GM18499 (cell line): ENCODE measurements at regions not wholly inside any gene's neighbourhood (a gene's known extent, or its start where the extent isn't known, plus 50 kb on each side); places are given as distances from the start of the nearest gene placed in this dataset.
"Not testable (repeated sequence)": the region's sequence is repeated elsewhere in the genome, so short reads cannot be mapped to it uniquely, and the experiment has no call there.

Experiments
- ATAC-seq: cut with Tn5 transposase; IDR thresholded peaks from one replicate; pipeline ENCODE4 v1.9.1; 2021; ENCODE audit warnings: moderate number of reproducible peaks; ENCODE audit not compliant: insufficient read depth, unreplicated experiment

- ATAC-seq: no peak
These were observed 436.1 kb downstream of the CHL1 start for GRCh38 chr3:632571-633170.

- ATAC-seq: no peak
These were observed 437.9 kb downstream of the CHL1 start for GRCh38 chr3:634511-634910.

- ATAC-seq: no peak
These were observed 438.8 kb downstream of the CHL1 start for GRCh38 chr3:635393-635792.

GRCh38 chr3:643376-643775 lies 446.8 kb downstream of the CHL1 start:
- no peak for ATAC-seq

- ATAC-seq: no peak
These were observed 437.0 kb upstream of the CNTN6 start for GRCh38 chr3:655824-656223.

GRCh38 chr3:661356-661755 lies 431.5 kb upstream of the CNTN6 start:
- no peak for ATAC-seq

- ATAC-seq: no peak
These were observed 418.7 kb upstream of the CNTN6 start for GRCh38 chr3:674116-674515.

GRCh38 chr3:675846-676245 lies 417.0 kb upstream of the CNTN6 start:
- no peak for ATAC-seq

- no peak for ATAC-seq
These were observed 409.1 kb upstream of the CNTN6 start for GRCh38 chr3:683770-684169.

GRCh38 chr3:690770-691169 lies 402.1 kb upstream of the CNTN6 start:
- ATAC-seq: no peak

GRCh38 chr3:700514-700913 lies 392.3 kb upstream of the CNTN6 start:
- ATAC-seq: no peak

GRCh38 chr3:707041-707440 lies 385.8 kb upstream of the CNTN6 start:
- ATAC-seq: no peak

- no peak for ATAC-seq
These were observed 379.7 kb upstream of the CNTN6 start for GRCh38 chr3:713006-713621.

- ATAC-seq: no peak
These were observed 378.7 kb upstream of the CNTN6 start for GRCh38 chr3:713947-714620.

- ATAC-seq: no peak
These were observed 371.7 kb upstream of the CNTN6 start for GRCh38 chr3:721086-721485.

- no peak for ATAC-seq
These were observed 360.4 kb upstream of the CNTN6 start for GRCh38 chr3:732326-732928.

- ATAC-seq: no peak
These were observed 359.5 kb upstream of the CNTN6 start for GRCh38 chr3:733313-733712.

- ATAC-seq: no peak
These were observed 335.1 kb upstream of the CNTN6 start for GRCh38 chr3:757711-758110.

GRCh38 chr3:759106-759505 lies 333.7 kb upstream of the CNTN6 start:
- no peak for ATAC-seq

GRCh38 chr3:773433-773832 lies 319.4 kb upstream of the CNTN6 start:
- not testable (repeated sequence) for ATAC-seq

- no peak for ATAC-seq
These were observed 317.5 kb upstream of the CNTN6 start for GRCh38 chr3:775178-775880.
